Smooth muscle cell (in vitro differentiated cells): ENCODE measurements at regions not wholly inside any gene's neighbourhood (a gene's known extent, or its start where the extent isn't known, plus 50 kb on each side); places are given as distances from the start of the nearest gene placed in this dataset.

Experiments
- DNase-seq: peaks from one replicate; lab custom pipeline; 2025; ENCODE audit not compliant: unreplicated experiment; lab: John Stamatoyannopoulos, UW
- H2AFZ ChIP-seq: fragments of 200-600 bp; sonication (generic); 2 replicates; pipeline ENCODE4 v1.6.0; 2016; ENCODE audit warnings: antibody characterized with exemption, low read depth, mild to moderate bottlenecking
- H3F3A ChIP-seq: fragments of 200-600 bp; sonication (generic); 2 replicates; pipeline ENCODE4 v1.6.0; 2017; ENCODE audit warnings: antibody characterized with exemption, low read depth
- H3K27ac ChIP-seq: fragments of 200-600 bp; sonication (generic); 2 replicates; pipeline ENCODE4 v1.5.1; 2016; ENCODE audit warnings: low read depth, mild to moderate bottlenecking
- H3K27me3 ChIP-seq: fragments of 200-600 bp; sonication (generic); 2 replicates; pipeline ENCODE4 v1.6.1; 2016; ENCODE audit warnings: low read depth, mild to moderate bottlenecking
- H3K36me3 ChIP-seq: fragments of 200-600 bp; sonication (generic); 2 replicates; pipeline ENCODE4 v1.5.1; 2016; ENCODE audit warnings: low read depth
- H3K4me1 ChIP-seq: fragments of 200-600 bp; sonication (generic); 2 replicates; pipeline ENCODE4 v1.5.1; 2016; ENCODE audit warnings: low read depth
- H3K4me2 ChIP-seq: fragments of 200-600 bp; sonication (generic); 2 replicates; pipeline ENCODE4 v1.6.0; 2016; ENCODE audit warnings: mild to moderate bottlenecking
- H3K4me3 ChIP-seq: fragments of 200-600 bp; sonication (generic); 2 replicates; pipeline ENCODE4 v1.5.1; 2016; ENCODE audit warnings: mild to moderate bottlenecking
- H3K79me2 ChIP-seq: fragments of 200-600 bp; sonication (generic); 2 replicates; pipeline ENCODE4 v1.6.0; 2016; ENCODE audit warnings: low read depth, mild to moderate bottlenecking
- H3K9ac ChIP-seq: fragments of 200-600 bp; sonication (generic); 2 replicates; pipeline ENCODE4 v1.6.0; 2016; ENCODE audit warnings: low read depth
- H3K9me3 ChIP-seq: fragments of 200-600 bp; sonication (generic); replicated peaks from 2 replicates; pipeline ENCODE4 v1.5.1; 2016; ENCODE audit warnings: low read depth
- H4K20me1 ChIP-seq: fragments of 200-600 bp; sonication (generic); 2 replicates; pipeline ENCODE4 v1.6.0; 2016; ENCODE audit warnings: low read depth
- CTCF ChIP-seq: fragments of 200-600 bp; sonication (generic); IDR thresholded peaks from 2 replicates; pipeline ENCODE4 v1.5.1; 2017; ENCODE audit warnings: borderline replicate concordance, mild to moderate bottlenecking, antibody characterized with exemption; ENCODE audit not compliant: insufficient read depth, poor library complexity, severe bottlenecking
- WGBS: methylation state at CpG from one replicate; pipeline ENCODE4 v1.1.7; 2016; ENCODE audit warnings: low lambda C conversion rate; 5-methylcytosine and 5-hydroxymethylcytosine counted together

GRCh38 chr1:115164484-115164883, 75.2 kb upstream of the TSPAN2 start:
- no peak for DNase-seq
- H2AFZ ChIP-seq: no peak overlapping the region
- no peak for TF ChIP-seq CTCF
- no peak overlapping the region for H3K4me2 ChIP-seq
- no peaks in the 10 kb centered on the region for H3K4me1 ChIP-seq
- H4K20me1 ChIP-seq: no peaks in the 10 kb centered on the region
- H3K27me3 ChIP-seq: no peaks in the 10 kb centered on the region
- no peaks in the 10 kb centered on the region for H3K36me3 ChIP-seq
- no peak overlapping the region for H3K4me3 ChIP-seq
- no peak overlapping the region for H3K9ac ChIP-seq
- 84% methylated on average over 1 of the region's 1 CpG for WGBS
- H3F3A ChIP-seq: peaks cover 9% of the 10 kb centered on the region
- H3K27ac ChIP-seq: no peak overlapping the region
- H3K79me2 ChIP-seq: no peaks in the 10 kb centered on the region
- no peaks in the 10 kb centered on the region for H3K9me3 ChIP-seq

- no peaks in the 10 kb centered on the region for H4K20me1 ChIP-seq
- no peak overlapping the region for H3K27ac ChIP-seq
- H3K79me2 ChIP-seq: no peaks in the 10 kb centered on the region
- no peaks in the 10 kb centered on the region for H3F3A ChIP-seq
- no peak overlapping the region for H3K4me2 ChIP-seq
- no peak for TF ChIP-seq CTCF
- H3K27me3 ChIP-seq: no peaks in the 10 kb centered on the region
- no peaks in the 10 kb centered on the region for H3K36me3 ChIP-seq
- no peak overlapping the region for H2AFZ ChIP-seq
- H3K4me3 ChIP-seq: no peak overlapping the region
- H3K9ac ChIP-seq: no peak overlapping the region
- H3K4me1 ChIP-seq: no peaks in the 10 kb centered on the region
- no peak for DNase-seq
- H3K9me3 ChIP-seq: no peaks in the 10 kb centered on the region
Measured at GRCh38 chr1:115160728-115161127, 71.4 kb upstream of the TSPAN2 start.

GRCh38 chr1:115159958-115160357, 70.7 kb upstream of the TSPAN2 start:
- H3K27me3 ChIP-seq: no peaks in the 10 kb centered on the region
- no peak overlapping the region for H2AFZ ChIP-seq
- no peaks in the 10 kb centered on the region for H3K36me3 ChIP-seq
- no peaks in the 10 kb centered on the region for H3K4me1 ChIP-seq
- no peak overlapping the region for H3K27ac ChIP-seq
- no peak for DNase-seq
- H3K79me2 ChIP-seq: no peaks in the 10 kb centered on the region
- no peak overlapping the region for H3K9ac ChIP-seq
- no peak for TF ChIP-seq CTCF
- no peaks in the 10 kb centered on the region for H4K20me1 ChIP-seq
- H3F3A ChIP-seq: no peaks in the 10 kb centered on the region
- H3K4me3 ChIP-seq: no peak overlapping the region
- H3K9me3 ChIP-seq: no peaks in the 10 kb centered on the region
- H3K4me2 ChIP-seq: no peak overlapping the region

- H3K4me3 ChIP-seq: no peak overlapping the region
- TF ChIP-seq CTCF: no peak
- H3K4me1 ChIP-seq: no peaks in the 10 kb centered on the region
- 60% methylated on average over 2 of the region's 2 CpGs for WGBS
- no peaks in the 10 kb centered on the region for H4K20me1 ChIP-seq
- H2AFZ ChIP-seq: no peak overlapping the region
- H3K9me3 ChIP-seq: no peaks in the 10 kb centered on the region
- H3K4me2 ChIP-seq: no peak overlapping the region
- no peak for DNase-seq
- no peak overlapping the region for H3K9ac ChIP-seq
- no peak overlapping the region for H3K27ac ChIP-seq
- no peaks in the 10 kb centered on the region for H3F3A ChIP-seq
- H3K79me2 ChIP-seq: no peaks in the 10 kb centered on the region
- no peaks in the 10 kb centered on the region for H3K36me3 ChIP-seq
- H3K27me3 ChIP-seq: no peaks in the 10 kb centered on the region
Measured at GRCh38 chr1:115158181-115158580, 68.9 kb upstream of the TSPAN2 start.
